Left ventricle myocardium superior (tissue), 1 donor: ENCODE measurements at regions not wholly inside any gene's neighbourhood (a gene's known extent, or its start where the extent isn't known, plus 50 kb on each side); places are given as distances from the start of the nearest gene placed in this dataset.
"Not testable (repeated sequence)": the region's sequence is repeated elsewhere in the genome, so short reads cannot be mapped to it uniquely, and the experiment has no call there.

Experiments
- ATAC-seq: fragments of 200-7000 bp; cut with Tn5 transposase; one replicate; pipeline ENCODE4 v1.9.1; 2020; ENCODE audit warnings: mild to moderate bottlenecking, moderate library complexity
- DNase-seq: peaks from one replicate; pipeline ENCODE4 v3.0.0-alpha.2; 2020
- intact Hi-C: fragments of 100-400 bp; cut with micrococcal nuclease; formaldehyde crosslinking; loops from one replicate; pipeline ENCODE4 v1.11.0; 2022
- donor health status: DM: no; HTN: yes; CAD: no; lungs with severe emphysema.

DNA sequence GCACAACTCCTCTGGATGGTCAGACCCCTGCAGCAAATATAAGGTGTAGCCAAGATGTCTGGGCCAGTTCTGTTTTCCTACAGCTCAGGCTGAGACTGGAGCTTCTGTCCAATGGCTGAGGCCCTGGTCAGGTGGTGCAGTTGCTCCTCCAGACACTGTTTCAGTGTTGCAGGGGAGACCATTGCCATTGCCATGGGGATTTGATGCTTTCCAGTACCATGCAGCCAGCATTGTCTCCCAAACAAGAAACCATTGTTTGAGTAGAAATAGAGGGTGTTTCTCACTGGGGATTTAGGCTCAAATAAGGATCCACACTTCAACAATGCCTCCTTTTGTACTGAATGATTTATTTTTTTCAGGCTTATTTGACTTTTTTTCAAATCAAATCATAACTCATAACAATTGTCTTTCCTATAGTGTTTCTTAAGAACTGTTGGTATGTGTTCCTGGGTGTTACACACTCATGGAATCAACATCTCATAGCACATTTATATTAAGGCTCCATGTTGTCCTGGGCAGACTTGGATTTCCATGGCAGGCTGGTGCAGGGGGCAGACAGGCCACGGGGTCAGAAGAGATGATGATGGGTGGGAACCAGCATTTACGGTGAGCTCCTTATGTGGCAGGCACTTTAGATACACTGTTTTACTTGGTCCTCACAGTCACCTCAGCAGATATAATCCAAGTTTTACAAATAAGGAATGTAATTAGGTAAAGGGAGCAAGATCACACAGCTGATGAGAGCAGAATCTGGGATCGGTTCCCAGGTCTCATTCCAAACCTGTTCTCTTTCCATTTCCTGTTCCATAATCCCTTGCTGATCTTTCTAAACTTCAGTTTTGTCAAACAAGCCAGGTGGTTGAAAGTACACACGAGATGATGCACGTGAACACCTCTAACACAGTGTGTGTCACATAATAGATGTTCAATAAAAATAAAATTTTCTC is 95.9 kb upstream of the GNAQ start:
- ATAC-seq, result no peak
- intact Hi-C loops, result no loop called here

DNA sequence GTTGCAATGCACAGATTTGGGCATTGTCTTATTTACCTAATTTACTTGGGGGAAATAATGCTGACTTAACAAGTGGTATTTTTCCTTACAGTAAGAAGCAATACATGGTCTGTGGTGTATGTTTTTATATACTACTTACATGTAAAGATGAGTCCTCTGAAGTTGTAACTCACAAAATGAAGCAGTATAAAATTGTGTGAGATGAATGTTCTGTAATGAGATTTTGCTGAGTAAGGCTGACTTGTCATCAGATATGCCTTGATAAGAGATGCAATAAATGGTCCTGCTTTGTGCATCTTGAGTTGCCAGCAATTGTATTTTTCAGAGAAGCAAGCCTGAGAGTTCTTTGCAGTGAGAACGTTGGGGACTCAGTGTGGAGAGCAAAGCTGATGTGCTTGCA is 92.2 kb upstream of the GNAQ start:
- no peak for DNase-seq
- intact Hi-C loops, result no loop called here

More for the DNA sequence above, 95.9 kb upstream of the GNAQ start:
- DNase-seq, result no peak

DNA sequence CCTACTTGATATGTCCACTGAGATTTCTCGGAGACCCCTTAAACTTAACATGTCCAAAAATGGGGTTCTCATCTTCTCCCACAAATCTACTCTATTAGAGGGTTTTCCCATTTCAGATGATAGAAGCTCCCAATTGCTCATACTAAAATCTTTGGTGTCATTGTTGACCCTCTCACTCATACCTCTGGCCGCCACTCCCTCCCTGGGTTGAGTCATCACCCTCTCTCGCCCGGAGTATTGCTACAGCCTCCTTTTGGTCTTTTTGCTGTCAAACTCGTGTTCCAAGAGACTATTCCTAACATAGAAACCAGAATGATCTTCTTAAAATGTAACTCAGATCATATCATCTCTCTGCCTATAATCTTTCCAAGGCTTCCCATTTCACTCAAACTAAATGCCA is 91.0 kb upstream of the GNAQ start:
- intact Hi-C loops, result no loop called here
- DNase-seq (no peak), ATAC-seq (no peak)

More for the DNA sequence above, 92.2 kb upstream of the GNAQ start:
- no peak for ATAC-seq

DNA sequence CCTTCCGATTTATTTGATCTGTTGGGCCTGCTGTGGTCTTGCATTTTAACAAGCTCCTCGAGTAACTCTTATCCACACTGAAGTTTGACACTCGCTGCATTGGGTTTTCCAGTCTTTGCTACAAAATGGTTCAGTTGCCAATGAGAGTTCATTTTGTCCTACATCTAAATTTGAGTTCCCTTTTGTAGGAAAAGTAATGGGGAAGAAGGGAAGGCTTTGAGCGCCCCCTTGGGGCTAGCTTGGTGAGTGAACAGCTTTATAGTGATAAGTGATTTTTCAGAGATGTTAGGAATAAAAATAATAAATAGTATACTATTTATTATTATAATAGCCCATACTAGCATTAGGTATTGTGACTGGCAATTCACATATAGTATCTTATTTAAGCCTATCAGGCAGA is 89.9 kb upstream of the GNAQ start:
- peak; percentile 70 for DNase-seq
- ATAC-seq, result no peak
- intact Hi-C loops, result no loop called here

DNA sequence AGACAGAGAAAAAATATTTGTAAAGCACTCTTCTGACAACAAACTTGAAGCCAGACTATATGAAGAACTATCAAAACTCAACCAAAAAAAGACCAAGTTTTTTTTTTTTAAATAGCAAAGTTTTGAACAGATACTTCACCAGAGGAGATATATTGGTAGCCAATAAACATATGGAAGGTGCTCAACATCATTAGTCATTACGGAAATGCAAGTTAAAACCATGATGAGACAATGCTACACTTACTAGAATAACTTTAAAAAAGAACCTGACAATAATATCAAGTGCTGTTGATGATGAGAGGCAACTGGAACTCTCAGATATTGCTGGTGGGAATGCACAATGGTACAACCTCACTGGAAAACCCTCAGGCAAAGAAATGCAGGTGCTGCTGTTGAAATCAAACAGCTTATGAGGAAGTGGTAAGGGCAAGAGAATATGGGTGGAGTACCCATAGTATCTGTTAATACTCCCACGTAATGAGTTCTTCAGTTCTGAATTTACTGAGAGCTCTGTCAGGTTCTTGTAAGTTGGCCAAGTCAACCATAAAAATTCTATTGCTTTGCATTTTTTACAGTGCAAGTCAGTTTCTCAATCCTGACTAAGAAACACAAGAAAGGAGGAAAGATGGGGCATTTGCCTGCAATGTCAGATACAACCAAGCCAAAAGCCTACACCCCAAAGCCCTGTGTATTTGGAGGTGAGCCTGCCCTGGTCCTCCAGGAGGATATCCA is 87.3 kb upstream of the GNAQ start:
- no peak for DNase-seq
- intact Hi-C loops, result no loop called here
- no peak for ATAC-seq

DNA sequence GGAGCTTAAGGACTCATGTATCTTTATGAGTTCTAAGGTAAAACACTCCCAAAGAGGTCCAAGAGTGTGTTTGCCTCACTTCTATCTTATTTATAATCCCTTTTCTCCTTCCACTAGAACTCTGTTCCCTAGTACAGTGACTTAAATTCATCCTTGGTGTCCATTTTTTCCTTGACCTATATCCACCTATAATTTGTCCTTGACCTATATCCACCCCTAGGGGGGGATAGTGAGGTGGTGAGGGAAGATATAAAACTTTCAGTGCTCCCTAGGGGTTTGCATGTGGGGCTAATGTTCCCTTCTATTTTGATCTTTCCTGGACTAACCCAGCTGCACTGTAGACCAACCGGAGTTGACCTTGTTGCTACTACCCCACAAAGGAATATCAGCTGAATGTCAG is 83.5 kb upstream of the GNAQ start:
- ATAC-seq (no peak), DNase-seq (no peak)
- intact Hi-C loops, result no loop called here

DNA sequence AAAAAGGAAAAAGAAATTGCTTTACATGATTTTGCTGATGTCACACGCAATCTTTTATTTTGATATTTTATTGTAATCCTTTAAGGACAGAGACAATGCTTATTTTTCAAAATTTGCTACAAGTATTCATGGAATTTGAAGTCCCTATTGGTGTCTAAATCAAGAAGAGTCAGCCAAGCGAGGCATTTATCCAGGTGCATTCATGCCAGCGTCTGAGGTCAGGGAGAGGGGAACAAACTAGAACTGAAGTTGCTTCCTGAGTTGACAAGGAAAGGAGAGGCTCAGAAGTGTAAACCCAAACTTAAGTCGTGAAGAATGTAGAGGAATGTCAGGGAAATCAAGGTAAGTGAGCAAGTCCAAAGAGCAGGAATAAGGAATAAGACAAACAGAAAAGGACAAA is 83.0 kb upstream of the GNAQ start:
- no peak for DNase-seq
- ATAC-seq, result no peak
- intact Hi-C loops, result no loop called here

DNA sequence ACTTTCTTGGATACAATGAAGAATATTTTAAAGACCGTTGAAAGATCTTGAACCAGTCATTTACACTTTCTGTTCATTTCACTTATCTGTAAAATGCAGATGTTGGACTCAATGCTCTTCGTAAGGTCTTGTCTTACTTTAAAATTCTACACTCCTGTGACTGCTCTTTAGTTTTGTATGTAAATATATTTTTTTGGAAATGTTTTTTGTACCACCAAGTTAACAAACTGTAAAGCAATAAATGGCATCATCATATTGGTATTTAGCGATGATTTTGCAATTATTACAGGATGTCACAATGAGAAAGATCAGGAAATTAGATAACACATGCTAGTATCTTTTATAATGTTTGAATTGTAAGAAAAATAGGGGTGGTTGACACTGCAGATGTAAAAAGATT is 80.8 kb upstream of the GNAQ start:
- DNase-seq (no peak), ATAC-seq (no peak)
- intact Hi-C loops, result no loop called here

DNA sequence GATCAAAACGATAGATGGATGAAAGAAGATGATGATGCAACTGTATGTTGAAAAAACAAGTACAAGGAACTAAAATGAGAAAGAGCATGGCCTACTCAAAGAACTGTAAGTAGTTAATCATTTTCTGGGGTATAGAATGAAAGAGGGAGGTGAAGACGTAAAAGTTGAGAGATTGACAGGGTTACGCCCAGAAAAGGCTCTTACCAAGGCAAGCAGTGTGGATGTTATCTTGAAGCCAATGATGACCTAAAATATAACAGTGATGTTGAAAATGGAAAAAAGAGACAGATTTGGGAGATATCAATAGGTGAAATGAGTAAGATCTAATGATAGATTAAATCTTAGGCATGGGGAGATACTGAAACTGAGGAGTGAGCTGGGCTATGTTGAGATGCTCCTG is 80.4 kb upstream of the GNAQ start:
- intact Hi-C loops, result no loop called here
- ATAC-seq (no peak), DNase-seq (no peak)

DNA sequence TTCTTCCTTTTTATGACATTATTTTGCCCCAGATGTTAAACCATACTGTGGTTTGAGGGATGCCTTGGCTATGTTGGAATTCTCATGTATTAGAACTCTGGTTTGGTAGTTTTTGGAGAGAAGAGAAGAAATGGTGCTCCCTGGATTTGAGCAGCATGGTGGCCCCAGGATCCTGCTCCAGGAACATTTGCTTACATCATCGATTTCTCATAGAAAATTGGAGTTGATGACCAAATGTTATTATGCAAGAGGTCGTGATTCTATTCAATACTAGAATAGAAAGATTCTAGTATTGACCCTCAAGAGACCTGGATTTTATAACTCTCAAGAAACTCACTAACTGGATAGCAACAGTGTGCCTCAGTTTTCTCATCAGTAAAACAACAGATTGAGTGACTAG is 77.5 kb upstream of the GNAQ start:
- intact Hi-C loops, result no loop called here
- ATAC-seq (no peak), DNase-seq (no peak)

DNA sequence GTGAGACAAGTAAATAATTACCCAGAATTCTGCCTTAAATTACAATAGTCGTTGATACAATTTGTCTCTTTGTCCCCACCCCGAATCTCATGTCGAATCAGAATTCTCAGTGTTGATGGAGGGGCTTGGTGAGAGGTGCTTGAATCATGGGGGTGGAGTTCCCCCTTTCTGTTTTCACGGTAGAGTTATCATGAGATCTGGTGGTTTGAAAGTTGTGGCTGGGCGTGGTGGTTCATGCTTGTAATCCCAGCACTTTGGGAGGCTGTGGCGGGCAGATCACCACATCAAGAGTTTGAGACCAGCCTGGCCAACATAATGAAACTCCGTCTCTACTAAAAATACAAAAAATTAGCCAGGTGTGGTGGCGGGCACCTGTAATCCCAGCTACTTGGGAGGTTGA is 75.0 kb upstream of the GNAQ start:
- ATAC-seq, DNase-seq, intact Hi-C loops: not testable (repeated sequence)

DNA sequence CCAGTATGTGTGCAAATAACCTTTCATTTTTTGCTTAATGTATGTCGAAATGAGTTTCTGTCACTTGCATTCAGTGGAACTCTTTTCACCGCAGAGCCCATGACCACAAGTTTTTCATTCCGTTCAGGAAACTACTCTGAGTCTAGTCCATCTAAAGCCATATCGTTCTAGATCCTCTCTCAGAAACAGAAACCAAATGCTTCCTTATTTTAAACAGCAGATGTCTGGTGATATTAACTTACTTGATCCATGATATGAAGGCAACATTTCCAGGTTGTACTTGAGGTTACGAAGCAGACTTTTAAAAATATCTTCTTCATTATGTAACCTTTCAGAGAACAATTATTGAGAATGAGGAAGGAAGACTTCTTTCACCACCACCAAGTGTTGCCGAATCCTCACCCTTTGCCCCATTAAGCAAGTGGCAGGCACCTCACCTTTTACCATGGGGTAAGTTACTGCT is 72.4 kb upstream of the GNAQ start:
- intact Hi-C loops, result no loop called here
- ATAC-seq (no peak), DNase-seq (no peak)

DNA sequence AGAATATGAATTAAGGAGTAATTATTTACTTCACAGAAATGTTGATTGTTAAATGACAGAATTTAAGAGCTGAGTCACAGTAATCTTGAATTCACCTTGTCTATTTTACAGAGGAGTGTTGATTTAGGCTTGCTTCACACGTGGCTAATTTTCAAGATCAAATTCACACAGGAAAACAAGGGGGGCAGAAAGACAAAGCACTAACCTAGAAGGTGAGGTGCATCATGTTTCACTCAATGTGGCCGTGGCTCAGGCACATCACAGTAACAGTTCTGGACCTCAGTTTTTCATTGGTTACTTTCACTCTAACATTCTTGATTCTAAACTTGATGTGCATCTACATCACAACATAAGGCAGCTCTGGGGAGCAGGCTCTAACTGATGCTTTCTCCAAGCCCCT is 69.6 kb upstream of the GNAQ start:
- intact Hi-C loops, result no loop called here
- no peak for DNase-seq
- ATAC-seq, result no peak

DNA sequence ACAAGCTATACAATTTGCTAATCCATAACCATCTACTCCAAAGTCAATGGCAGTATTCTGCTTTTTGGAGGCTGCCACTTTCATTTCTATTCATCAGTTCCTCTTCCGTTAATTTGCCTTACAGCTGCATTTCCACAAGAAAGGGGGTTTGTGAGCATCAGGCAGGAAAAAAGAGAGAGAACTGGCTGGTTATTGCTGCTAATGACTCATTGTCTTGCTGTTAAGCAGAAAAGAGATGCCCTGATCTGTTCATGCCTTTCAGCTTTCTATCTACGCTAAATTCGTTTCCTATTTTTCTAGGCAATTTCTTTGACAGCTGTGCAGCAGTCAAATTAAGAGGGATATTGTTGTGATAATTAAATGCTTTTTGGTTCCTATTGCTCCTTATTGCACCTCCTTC is 65.9 kb upstream of the GNAQ start:
- intact Hi-C loops, result no loop called here
- ATAC-seq (peak; percentile 37), DNase-seq (no peak)

DNA sequence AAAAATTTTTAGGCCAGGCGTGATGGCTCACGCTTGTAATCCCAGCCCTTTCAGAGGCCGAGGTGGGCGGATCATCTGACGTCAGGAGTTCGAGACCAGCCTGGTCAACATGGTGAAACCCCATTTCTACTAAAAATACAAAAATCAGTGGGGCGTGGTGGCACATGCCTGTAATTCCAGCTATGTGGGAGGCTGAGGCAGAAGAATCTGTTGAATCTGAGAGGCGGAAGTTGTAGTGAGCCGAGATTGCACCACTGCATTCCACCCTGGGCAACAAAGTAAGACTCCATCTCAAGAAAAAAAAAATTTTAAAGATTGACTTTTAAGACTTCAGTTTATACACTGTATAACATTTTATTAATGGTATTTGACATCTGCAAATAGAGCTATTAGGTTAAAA is 60.1 kb upstream of the GNAQ start:
- intact Hi-C loops, result no loop called here
- ATAC-seq (no peak), DNase-seq (no peak)

DNA sequence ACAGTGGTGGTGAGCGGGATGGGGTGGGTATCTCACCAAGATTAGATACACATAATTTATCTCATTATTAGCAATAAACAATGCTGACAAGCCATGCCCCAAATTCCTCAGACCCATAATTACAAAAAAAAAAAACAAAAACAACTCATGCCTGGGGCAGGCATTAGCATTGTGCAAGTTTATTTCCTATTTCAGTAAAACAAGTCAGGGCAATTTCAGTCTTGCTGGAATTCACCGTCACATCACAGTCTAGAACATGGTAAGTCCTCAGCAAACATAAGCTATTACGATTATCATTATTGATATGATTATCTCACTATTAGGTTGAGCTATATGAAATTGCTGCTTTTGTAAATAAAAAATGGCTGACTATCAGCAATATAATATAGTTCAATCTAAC is 57.5 kb upstream of the GNAQ start:
- DNase-seq (no peak), ATAC-seq (no peak)
- intact Hi-C loops, result no loop called here

DNA sequence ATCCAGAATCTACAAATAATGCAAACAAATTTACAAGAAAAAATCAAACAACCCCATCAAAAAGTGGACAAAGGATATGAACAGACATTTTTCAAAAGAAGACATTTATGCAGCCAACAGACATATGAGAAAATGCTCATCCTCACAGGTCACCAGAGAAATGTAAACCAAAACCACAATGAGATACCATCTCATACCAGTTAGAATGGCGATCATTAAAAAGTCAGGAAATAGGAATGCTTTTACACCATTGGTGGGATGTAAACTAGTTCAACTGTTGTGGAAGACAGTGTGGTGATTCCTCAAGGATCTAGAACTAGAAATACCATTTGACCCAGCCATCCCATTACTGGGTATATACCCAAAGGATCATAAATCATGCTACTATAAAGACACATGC is 56.6 kb upstream of the GNAQ start:
- intact Hi-C loops, ATAC-seq, DNase-seq: not testable (repeated sequence)
